ENCODE measurements at regions not wholly inside any gene's neighbourhood (a gene's known extent, or its start where the extent isn't known, plus 50 kb on each side); places are given as distances from the start of the nearest gene placed in this dataset.

DNA sequence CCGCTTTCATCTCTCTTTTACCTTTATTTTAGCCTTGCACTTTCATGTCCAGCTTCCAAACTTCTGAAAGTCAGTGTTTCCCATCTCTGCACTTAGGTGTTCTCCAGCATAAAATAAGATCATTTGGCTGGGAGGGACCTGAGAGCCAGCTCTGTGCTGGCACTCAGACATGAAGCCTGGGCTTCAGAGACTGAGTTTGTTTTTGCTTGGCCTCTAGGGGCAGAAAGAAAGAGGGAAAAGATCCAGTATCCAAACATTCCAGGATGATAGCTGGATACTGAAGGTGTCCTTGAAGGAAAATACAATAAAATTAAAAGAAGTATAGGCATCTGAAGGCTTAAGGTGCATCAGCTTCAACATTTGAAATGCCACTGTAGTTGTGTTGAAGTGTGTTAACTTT, 202.4 kb upstream of the ZIC3 start:
- no peaks in the 10 kb centered on the region for H4K20me1 ChIP-seq (ENCODE audit: insufficient read depth, poor library complexity, severe bottlenecking)
- H3K9me2 ChIP-seq (replicated peaks; ENCODE audit: insufficient read depth) = no peaks in the 10 kb centered on the region
- no peaks in the 10 kb centered on the region for H3K36me3 ChIP-seq (replicated peaks; ENCODE audit: insufficient read depth, low read depth)
- 59% methylated on average over 1 of the region's 1 CpG for WGBS (ENCODE audit: low lambda C conversion rate, missing lambda C conversion rate)
- no peaks in the 10 kb centered on the region for H3K4me1 ChIP-seq (ENCODE audit: insufficient read depth)
- no peaks in the 10 kb centered on the region for H3K79me2 ChIP-seq
- H3K4me2 ChIP-seq = no peak overlapping the region
- TF ChIP-seq EZH2 (IDR thresholded peaks at IDR 0.05; ENCODE audit: borderline replicate concordance) (no peak), EZH2phosphoT487 (IDR thresholded peaks at IDR 0.05; ENCODE audit: low read depth, severe bottlenecking, unreplicated experiment) (no peak)
- TF ChIP-seq, protein P1, sequence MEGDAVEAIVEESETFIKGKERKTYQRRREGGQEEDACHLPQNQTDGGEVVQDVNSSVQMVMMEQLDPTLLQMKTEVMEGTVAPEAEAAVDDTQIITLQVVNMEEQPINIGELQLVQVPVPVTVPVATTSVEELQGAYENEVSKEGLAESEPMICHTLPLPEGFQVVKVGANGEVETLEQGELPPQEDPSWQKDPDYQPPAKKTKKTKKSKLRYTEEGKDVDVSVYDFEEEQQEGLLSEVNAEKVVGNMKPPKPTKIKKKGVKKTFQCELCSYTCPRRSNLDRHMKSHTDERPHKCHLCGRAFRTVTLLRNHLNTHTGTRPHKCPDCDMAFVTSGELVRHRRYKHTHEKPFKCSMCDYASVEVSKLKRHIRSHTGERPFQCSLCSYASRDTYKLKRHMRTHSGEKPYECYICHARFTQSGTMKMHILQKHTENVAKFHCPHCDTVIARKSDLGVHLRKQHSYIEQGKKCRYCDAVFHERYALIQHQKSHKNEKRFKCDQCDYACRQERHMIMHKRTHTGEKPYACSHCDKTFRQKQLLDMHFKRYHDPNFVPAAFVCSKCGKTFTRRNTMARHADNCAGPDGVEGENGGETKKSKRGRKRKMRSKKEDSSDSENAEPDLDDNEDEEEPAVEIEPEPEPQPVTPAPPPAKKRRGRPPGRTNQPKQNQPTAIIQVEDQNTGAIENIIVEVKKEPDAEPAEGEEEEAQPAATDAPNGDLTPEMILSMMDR (IDR thresholded peaks at IDR 0.05; ENCODE audit: poor library complexity) = no peak
- H3K27me3 ChIP-seq = no peaks in the 10 kb centered on the region
- DNase-seq (ENCODE audit: low spot score) = no peak
- no peaks in the 10 kb centered on the region for H3K9me3 ChIP-seq (ENCODE audit: low read depth)
- H3K4me3 ChIP-seq = no peak overlapping the region
- no peak overlapping the region for H2AFZ ChIP-seq
- no peak overlapping the region for H3K27ac ChIP-seq

DNA sequence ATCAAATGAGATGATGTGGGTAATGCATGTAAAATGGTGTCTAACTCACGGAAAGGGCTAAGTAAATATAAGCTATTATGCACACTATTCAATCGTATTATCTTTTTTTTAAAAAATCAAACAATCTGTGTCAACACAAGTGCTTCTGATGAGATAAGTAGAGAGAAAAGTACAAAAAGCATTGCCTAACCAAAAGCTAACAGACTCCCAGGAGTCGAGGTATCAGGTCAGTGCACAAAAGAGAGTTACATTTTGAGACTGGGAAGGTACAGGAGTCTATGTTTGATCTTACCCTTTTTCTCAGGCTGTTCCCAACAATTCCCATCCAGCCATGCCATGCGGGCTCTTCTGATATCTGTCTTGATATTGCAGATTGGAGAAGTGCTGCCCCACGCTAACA, 203.3 kb upstream of the ZIC3 start:
- Histone ChIP-seq H3K27ac (no peak overlapping the region), H2AFZ (no peak overlapping the region), H3K4me1 (ENCODE audit: insufficient read depth) (no peaks in the 10 kb centered on the region), H3K9me2 (replicated peaks; ENCODE audit: insufficient read depth) (no peaks in the 10 kb centered on the region), H3K36me3 (replicated peaks; ENCODE audit: insufficient read depth, low read depth) (no peaks in the 10 kb centered on the region), H3K27me3 (no peaks in the 10 kb centered on the region), H3K79me2 (no peaks in the 10 kb centered on the region), H3K4me3 (no peak overlapping the region), H3K4me2 (no peak overlapping the region), H3K9me3 (ENCODE audit: low read depth) (no peaks in the 10 kb centered on the region), H4K20me1 (ENCODE audit: insufficient read depth, poor library complexity, severe bottlenecking) (no peaks in the 10 kb centered on the region)
- no peak for DNase-seq (ENCODE audit: low spot score)
- TF ChIP-seq, protein P1 (IDR thresholded peaks at IDR 0.05; ENCODE audit: poor library complexity) = no peak
- 52% methylated on average over 5 of the region's 5 CpGs for WGBS (ENCODE audit: low lambda C conversion rate, missing lambda C conversion rate)

DNA sequence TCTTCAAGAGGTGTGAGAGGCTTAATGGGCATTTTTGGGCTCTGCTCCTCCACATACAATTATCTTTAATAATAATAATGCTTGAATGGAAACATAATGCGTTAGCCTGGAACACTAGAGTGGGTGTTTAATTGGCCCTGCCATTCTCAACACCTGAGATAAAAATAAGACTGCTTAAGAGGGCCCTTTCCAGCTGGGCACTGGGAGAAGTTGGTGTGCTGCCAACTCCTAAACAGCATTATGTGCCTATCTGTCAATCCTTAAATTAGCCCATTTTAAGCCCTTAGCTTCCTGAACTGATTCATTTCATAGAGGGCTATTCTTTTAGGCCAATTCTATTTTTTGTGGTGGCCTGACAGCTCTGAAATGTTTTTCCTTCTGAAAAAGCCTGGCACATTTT, 211.1 kb upstream of the ZIC3 start:
- no peaks in the 10 kb centered on the region for H3K79me2 ChIP-seq
- no peak overlapping the region for H2AFZ ChIP-seq
- no peak overlapping the region for H3K4me2 ChIP-seq
- no peaks in the 10 kb centered on the region for H3K36me3 ChIP-seq (replicated peaks; ENCODE audit: insufficient read depth, low read depth)
- H4K20me1 ChIP-seq (ENCODE audit: insufficient read depth, poor library complexity, severe bottlenecking) = no peaks in the 10 kb centered on the region
- no peak overlapping the region for H3K27ac ChIP-seq
- no peaks in the 10 kb centered on the region for H3K4me1 ChIP-seq (ENCODE audit: insufficient read depth)
- DNase-seq (ENCODE audit: low spot score) = no peak
- TF ChIP-seq EZH2phosphoT487 (IDR thresholded peaks at IDR 0.05; ENCODE audit: low read depth, severe bottlenecking, unreplicated experiment) = no peak
- TF ChIP-seq, protein P1 (IDR thresholded peaks at IDR 0.05; ENCODE audit: poor library complexity) = no peak
- no peak for TF ChIP-seq EZH2 (IDR thresholded peaks at IDR 0.05; ENCODE audit: borderline replicate concordance)
- H3K9me2 ChIP-seq (replicated peaks; ENCODE audit: insufficient read depth) = no peaks in the 10 kb centered on the region
- no peak overlapping the region for H3K4me3 ChIP-seq
- no peaks in the 10 kb centered on the region for H3K27me3 ChIP-seq
- 65% methylated on average over 1 of the region's 1 CpG for WGBS (ENCODE audit: low lambda C conversion rate, missing lambda C conversion rate)
- no peaks in the 10 kb centered on the region for H3K9me3 ChIP-seq (ENCODE audit: low read depth)

DNA sequence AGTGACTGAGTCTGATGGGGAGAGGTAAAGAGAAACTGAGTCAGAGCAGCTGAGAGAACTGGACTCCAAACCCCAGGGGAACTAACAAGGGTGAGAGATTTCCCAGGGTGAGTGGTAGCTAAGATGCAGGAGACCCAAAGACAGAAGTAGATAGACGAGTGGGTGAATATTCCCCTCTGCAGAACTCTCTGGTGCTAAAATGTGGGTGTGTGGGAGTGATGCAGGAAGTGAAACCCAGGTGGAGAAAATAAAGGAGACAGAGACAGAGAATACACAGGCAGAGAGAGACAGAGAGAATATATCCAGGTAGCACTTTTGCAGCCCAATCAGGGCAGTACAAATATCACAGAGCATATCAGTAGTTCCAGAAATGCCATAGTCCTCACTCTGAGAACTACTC, 212.5 kb upstream of the ZIC3 start:
- Histone ChIP-seq H2AFZ (no peak overlapping the region), H3K79me2 (no peaks in the 10 kb centered on the region), H3K27ac (no peak overlapping the region), H3K36me3 (replicated peaks; ENCODE audit: insufficient read depth, low read depth) (no peaks in the 10 kb centered on the region), H3K4me1 (ENCODE audit: insufficient read depth) (no peaks in the 10 kb centered on the region), H3K4me3 (no peak overlapping the region), H3K9me3 (ENCODE audit: low read depth) (no peaks in the 10 kb centered on the region), H3K27me3 (no peaks in the 10 kb centered on the region), H3K9me2 (replicated peaks; ENCODE audit: insufficient read depth) (no peaks in the 10 kb centered on the region), H3K4me2 (no peak overlapping the region), H4K20me1 (ENCODE audit: insufficient read depth, poor library complexity, severe bottlenecking) (no peaks in the 10 kb centered on the region)
- WGBS (ENCODE audit: low lambda C conversion rate, missing lambda C conversion rate) = 62% methylated on average over 1 of the region's 1 CpG
- DNase-seq (ENCODE audit: low spot score) = no peak
- TF ChIP-seq EZH2phosphoT487 (IDR thresholded peaks at IDR 0.05; ENCODE audit: low read depth, severe bottlenecking, unreplicated experiment) (no peak), EZH2 (IDR thresholded peaks at IDR 0.05; ENCODE audit: borderline replicate concordance) (no peak)
- TF ChIP-seq, protein P1 (IDR thresholded peaks at IDR 0.05; ENCODE audit: poor library complexity) = no peak
